ENCODE measurements at regions not wholly inside any gene's neighbourhood (a gene's known extent, or its start where the extent isn't known, plus 50 kb on each side); places are given as distances from the start of the nearest gene placed in this dataset.

GRCh38 chr9:87087197-87087596, 139.9 kb upstream of the GAS1 start:
- TF ChIP-seq, protein P1, sequence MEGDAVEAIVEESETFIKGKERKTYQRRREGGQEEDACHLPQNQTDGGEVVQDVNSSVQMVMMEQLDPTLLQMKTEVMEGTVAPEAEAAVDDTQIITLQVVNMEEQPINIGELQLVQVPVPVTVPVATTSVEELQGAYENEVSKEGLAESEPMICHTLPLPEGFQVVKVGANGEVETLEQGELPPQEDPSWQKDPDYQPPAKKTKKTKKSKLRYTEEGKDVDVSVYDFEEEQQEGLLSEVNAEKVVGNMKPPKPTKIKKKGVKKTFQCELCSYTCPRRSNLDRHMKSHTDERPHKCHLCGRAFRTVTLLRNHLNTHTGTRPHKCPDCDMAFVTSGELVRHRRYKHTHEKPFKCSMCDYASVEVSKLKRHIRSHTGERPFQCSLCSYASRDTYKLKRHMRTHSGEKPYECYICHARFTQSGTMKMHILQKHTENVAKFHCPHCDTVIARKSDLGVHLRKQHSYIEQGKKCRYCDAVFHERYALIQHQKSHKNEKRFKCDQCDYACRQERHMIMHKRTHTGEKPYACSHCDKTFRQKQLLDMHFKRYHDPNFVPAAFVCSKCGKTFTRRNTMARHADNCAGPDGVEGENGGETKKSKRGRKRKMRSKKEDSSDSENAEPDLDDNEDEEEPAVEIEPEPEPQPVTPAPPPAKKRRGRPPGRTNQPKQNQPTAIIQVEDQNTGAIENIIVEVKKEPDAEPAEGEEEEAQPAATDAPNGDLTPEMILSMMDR (IDR thresholded peaks at IDR 0.05; ENCODE audit: low read depth, low read length), result no peak
- no peak for TF ChIP-seq EZH2phosphoT487 (IDR thresholded peaks at IDR 0.05; ENCODE audit: low read depth)
